Gastrocnemius medialis (tissue), 4 donors: ENCODE measurements at regions not wholly inside any gene's neighbourhood (a gene's known extent, or its start where the extent isn't known, plus 50 kb on each side); places are given as distances from the start of the nearest gene placed in this dataset.

Source experiments
- ATAC-seq, 2 donors: fragments of 150-250 bp; one replicate each; pipeline ENCODE4 v1.9.1; 2016
- DNase-seq, 2 donors: peaks; one replicate each; pipeline ENCODE4 v3.0.0-alpha.2; 2019
- H3K27ac ChIP-seq, 4 donors: fragments of 200-600 bp; sonication (generic); 1 replicate in 1 of 4; 2 replicates in 3 of 4; pipeline ENCODE4 v1.5.1; 2016 to 2018; ENCODE audit warnings: mild to moderate bottlenecking in 2 of 4, moderate library complexity in 1 of 4
- H3K27me3 ChIP-seq, 3 donors: fragments of 200-600 bp; sonication (generic) in 2 of 3; 1 replicate in 1 of 3; 2 replicates in 2 of 3; pipeline versions ENCODE4 v1.5.1 to v1.6.0; 2016 to 2019; ENCODE audit warnings: mild to moderate bottlenecking in 1 of 3, moderate library complexity in 1 of 3
- H3K36me3 ChIP-seq, 2 donors: fragments of 200-600 bp; sonication (generic) in 1 of 2; one replicate each; pipeline ENCODE4 v1.5.1; 2017 to 2018
- H3K4me1 ChIP-seq, 2 donors: fragments of 200-600 bp; sonication (generic) in 1 of 2; one replicate each; pipeline ENCODE4 v1.5.1; 2016 to 2017; ENCODE audit warnings: mild to moderate bottlenecking in 2 of 2
- H3K4me3 ChIP-seq, 4 donors: fragments of 200-600 bp; sonication (generic) in 3 of 4; 1 replicate in 1 of 4; 2 replicates in 3 of 4; pipeline ENCODE4 v1.5.1; 2016 to 2019; ENCODE audit warnings: mild to moderate bottlenecking in 2 of 4
- H3K9me3 ChIP-seq, 3 donors: fragments of 200-600 bp; sonication (generic) in 2 of 3; 1 replicate in 1 of 3; 2 replicates in 2 of 3; pipeline ENCODE4 v1.5.1; 2016 to 2019
- POLR2A ChIP-seq, 2 donors: fragments of 450-650 bp; IDR thresholded peaks; one replicate each; pipeline ENCODE4 v1.6.1; 2017; ENCODE audit warnings: antibody characterized with exemption in 2 of 2, mild to moderate bottlenecking in 2 of 2, moderate library complexity in 2 of 2
- in situ Hi-C, 4 donors: fragments of 200-750 bp; cut with MboI; loops; one replicate each; pipeline versions ENCODE4 v1.15.0 to v1.8.0; 2017; ENCODE audit warnings: low sequenced_read_pairs in 4 of 4
- intact Hi-C: fragments of 100-400 bp; cut with DNase I; formaldehyde crosslinking; loops from one replicate; pipeline ENCODE4 v1.15.1; 2023; ENCODE audit warnings: low total_unique reads
- TF ChIP-seq, protein P1 (sequence below), 5 experiments: fragments of 450-650 bp in 3 of 5; fragments of 200-600 bp in 2 of 5; sonication (generic) in 2 of 5; IDR thresholded peaks in 4 of 5; conservative IDR thresholded peaks in 1 of 5; 1 replicate in 4 of 5; 2 replicates in 1 of 5; pipeline ENCODE4 v1.5.1; 2016 to 2019; ENCODE audit warnings: antibody characterized with exemption in 5 of 5, mild to moderate bottlenecking in 3 of 5, moderate library complexity in 3 of 5

DNA sequence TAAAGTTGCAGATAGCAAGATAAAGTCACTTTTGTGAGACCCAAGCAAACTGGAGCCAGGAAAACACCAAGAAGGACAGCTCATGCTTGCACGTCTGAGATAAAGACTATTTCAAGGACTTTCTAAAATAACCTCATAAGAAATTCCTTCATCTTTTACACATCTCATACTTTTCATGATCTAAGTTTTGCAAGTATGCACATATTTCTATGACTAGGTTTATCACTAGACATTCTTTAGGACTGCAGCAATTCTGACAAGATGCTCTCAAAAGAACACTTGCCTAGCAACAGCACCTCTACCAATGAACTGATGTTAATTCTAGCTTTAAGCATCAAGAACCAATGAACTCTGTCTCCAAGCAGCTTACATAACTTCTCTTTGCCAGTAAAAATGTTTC, 457.6 kb downstream of the SEMA3D start:
- ATAC-seq: no peak
- Histone ChIP-seq H3K4me3 (no peak overlapping the region), H3K27ac (no peak overlapping the region), H3K4me1 (no peaks in the 10 kb centered on the region), H3K36me3 (no peaks in the 10 kb centered on the region), H3K27me3 (no peaks in the 10 kb centered on the region), H3K9me3 (no peaks in the 10 kb centered on the region)
- in situ Hi-C loops: no loop called here
- TF ChIP-seq, protein P1, sequence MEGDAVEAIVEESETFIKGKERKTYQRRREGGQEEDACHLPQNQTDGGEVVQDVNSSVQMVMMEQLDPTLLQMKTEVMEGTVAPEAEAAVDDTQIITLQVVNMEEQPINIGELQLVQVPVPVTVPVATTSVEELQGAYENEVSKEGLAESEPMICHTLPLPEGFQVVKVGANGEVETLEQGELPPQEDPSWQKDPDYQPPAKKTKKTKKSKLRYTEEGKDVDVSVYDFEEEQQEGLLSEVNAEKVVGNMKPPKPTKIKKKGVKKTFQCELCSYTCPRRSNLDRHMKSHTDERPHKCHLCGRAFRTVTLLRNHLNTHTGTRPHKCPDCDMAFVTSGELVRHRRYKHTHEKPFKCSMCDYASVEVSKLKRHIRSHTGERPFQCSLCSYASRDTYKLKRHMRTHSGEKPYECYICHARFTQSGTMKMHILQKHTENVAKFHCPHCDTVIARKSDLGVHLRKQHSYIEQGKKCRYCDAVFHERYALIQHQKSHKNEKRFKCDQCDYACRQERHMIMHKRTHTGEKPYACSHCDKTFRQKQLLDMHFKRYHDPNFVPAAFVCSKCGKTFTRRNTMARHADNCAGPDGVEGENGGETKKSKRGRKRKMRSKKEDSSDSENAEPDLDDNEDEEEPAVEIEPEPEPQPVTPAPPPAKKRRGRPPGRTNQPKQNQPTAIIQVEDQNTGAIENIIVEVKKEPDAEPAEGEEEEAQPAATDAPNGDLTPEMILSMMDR (IDR thresholded peaks at IDR 0.05 in 4 of 5, conservative IDR thresholded peaks at IDR 0.05 in 1 of 5): no peak
- no peak for TF ChIP-seq POLR2A (IDR thresholded peaks at IDR 0.05)
- no peak for DNase-seq
- intact Hi-C loops: no loop called here

DNA sequence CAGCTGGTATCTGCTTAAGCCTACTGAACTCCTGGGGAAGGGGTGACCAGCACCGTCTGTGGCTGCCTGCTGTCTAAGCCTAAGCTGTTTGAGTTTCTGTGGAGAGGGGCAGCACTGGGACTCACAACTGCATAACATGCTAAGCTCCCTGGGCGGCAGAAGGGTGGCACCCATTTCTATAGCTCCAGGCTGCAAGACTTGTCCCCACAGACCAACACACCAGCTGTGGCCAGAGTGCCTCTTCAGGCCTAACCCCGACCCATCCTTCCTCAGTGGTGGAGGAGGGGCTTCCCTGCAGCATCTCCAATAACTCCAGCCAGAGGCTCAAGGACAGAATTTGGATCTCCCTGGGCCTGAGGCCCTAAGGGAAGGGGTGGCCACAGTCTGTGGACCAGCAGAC, 464.1 kb downstream of the SEMA3D start:
- TF ChIP-seq POLR2A (IDR thresholded peaks at IDR 0.05): no peak
- TF ChIP-seq, protein P1 (IDR thresholded peaks at IDR 0.05 in 4 of 5, conservative IDR thresholded peaks at IDR 0.05 in 1 of 5): no peak
- no peaks in the 10 kb centered on the region for H3K9me3 ChIP-seq
- DNase-seq: no peak
- in situ Hi-C loops (no loop called here), intact Hi-C loops (no loop called here)
- H3K4me1 ChIP-seq: no peaks in the 10 kb centered on the region
- no peak overlapping the region for H3K27ac ChIP-seq
- no peak for ATAC-seq
- H3K27me3 ChIP-seq: no peaks in the 10 kb centered on the region
- no peaks in the 10 kb centered on the region for H3K36me3 ChIP-seq
- no peak overlapping the region for H3K4me3 ChIP-seq

DNA sequence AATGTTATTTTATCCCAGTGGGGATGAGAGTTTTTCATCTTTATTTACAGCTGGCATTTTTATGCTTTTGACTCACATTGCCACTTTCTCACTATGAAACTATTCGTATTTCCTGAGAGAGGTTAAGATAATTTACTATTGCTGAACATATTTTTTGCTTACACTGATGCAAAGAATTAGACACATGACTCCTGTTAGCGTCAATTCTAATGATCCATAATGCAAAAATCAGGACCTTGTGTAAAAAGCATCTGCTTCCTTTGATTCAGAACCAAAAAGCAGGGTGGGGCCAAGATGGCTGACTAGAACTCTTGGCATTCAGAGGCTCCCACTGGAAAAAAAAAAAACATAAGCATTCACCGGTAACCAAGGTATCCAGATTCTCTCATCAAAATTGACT, 464.8 kb downstream of the SEMA3D start:
- DNase-seq (no peak), ATAC-seq (no peak)
- Histone ChIP-seq H3K9me3 (no peaks in the 10 kb centered on the region), H3K36me3 (no peaks in the 10 kb centered on the region), H3K4me3 (no peak overlapping the region), H3K4me1 (no peaks in the 10 kb centered on the region), H3K27ac (no peak overlapping the region), H3K27me3 (no peaks in the 10 kb centered on the region)
- intact Hi-C loops: no loop called here
- in situ Hi-C loops: no loop called here
- no peak for TF ChIP-seq POLR2A (IDR thresholded peaks at IDR 0.05)
- TF ChIP-seq, protein P1 (IDR thresholded peaks at IDR 0.05 in 4 of 5, conservative IDR thresholded peaks at IDR 0.05 in 1 of 5): no peak

DNA sequence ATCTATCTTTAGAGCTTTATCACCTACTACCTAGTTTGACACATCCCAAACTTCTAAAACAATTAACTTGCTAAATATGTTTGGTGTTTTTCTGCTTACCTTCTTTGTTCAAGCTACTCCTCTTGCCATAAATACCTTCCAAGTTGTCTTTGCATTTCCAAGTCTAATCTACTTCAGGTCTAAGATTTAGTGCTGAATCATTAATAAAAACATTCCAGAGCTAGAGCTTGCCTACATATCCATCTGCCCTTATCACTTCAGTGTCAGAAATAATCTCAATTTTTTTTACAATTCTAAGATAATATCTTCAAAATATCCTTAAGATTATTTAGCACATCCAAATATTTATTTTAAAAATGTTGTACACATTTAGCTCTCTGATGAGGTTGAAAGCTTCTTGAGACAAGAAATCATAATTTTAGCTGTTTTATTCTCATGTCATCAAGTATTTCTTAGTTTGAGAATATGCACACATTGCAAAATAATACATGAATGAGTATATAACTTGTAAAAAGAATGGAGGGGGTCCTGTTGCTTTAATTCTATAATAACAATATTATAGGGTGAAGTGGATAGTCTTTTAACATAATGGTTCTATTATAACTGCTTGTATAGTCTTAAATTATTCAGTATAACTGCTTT, 466.3 kb downstream of the SEMA3D start:
- in situ Hi-C loops: no loop called here
- Histone ChIP-seq H3K27me3 (no peaks in the 10 kb centered on the region), H3K9me3 (no peaks in the 10 kb centered on the region), H3K27ac (no peak overlapping the region), H3K4me3 (no peak overlapping the region), H3K36me3 (no peaks in the 10 kb centered on the region), H3K4me1 (no peaks in the 10 kb centered on the region)
- intact Hi-C loops: no loop called here
- TF ChIP-seq, protein P1 (IDR thresholded peaks at IDR 0.05 in 4 of 5, conservative IDR thresholded peaks at IDR 0.05 in 1 of 5): no peak
- no peak for TF ChIP-seq POLR2A (IDR thresholded peaks at IDR 0.05)
- ATAC-seq: no peak
- no peak for DNase-seq

DNA sequence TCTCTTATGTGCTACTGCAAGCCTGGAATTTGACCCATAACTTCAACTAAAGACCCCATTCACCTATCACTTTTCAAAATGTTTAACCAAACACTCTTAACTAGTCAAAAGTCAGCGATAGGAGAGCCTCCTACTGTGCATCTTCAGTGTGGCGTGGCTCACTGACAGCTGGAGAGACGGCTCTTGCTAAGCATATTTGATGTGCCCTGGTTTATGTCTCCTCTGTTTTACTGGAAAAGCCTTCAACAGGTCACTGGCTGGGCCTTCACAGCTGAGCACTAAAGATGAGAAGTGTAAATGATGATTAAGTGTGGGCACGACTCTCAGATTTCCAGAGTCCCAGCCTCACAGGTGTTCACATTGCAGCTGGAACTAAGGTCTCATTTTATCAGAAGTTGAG, 472.1 kb downstream of the SEMA3D start:
- ATAC-seq: no peak
- H3K4me1 ChIP-seq: no peaks in the 10 kb centered on the region
- H3K9me3 ChIP-seq: no peaks in the 10 kb centered on the region
- TF ChIP-seq POLR2A (IDR thresholded peaks at IDR 0.05): no peak
- TF ChIP-seq, protein P1 (IDR thresholded peaks at IDR 0.05 in 4 of 5, conservative IDR thresholded peaks at IDR 0.05 in 1 of 5): no peak
- in situ Hi-C loops: no loop called here
- no peak for DNase-seq
- no peak overlapping the region for H3K27ac ChIP-seq
- no peak overlapping the region for H3K4me3 ChIP-seq
- no peaks in the 10 kb centered on the region for H3K36me3 ChIP-seq
- no peaks in the 10 kb centered on the region for H3K27me3 ChIP-seq
- intact Hi-C loops: no loop called here
